ENCODE measurements at regions not wholly inside any gene's neighbourhood (a gene's known extent, or its start where the extent isn't known, plus 50 kb on each side); places are given as distances from the start of the nearest gene placed in this dataset.

GRCh38 chr4:103895876-103896465 is 176.2 kb upstream of the TACR3 start:
- Histone ChIP-seq H3K9me3 (no peaks in the 10 kb centered on the region), H3K36me3 (no peaks in the 10 kb centered on the region), H3K27ac (no peak overlapping the region), H3K4me3 (no peak overlapping the region), H3K4me1 (no peaks in the 10 kb centered on the region), H3K27me3 (no peaks in the 10 kb centered on the region)
- no peak for DNase-seq
- intact Hi-C loops (cut with DNase I; ENCODE audit: low total_unique reads): no loop called here
- in situ Hi-C loops (cut with MboI; ENCODE audit: low pct_ligation_motif_present in 1 of 4, low pct_unique_long_range_greater_than_20kb in 1 of 4, low sequenced_read_pairs in 3 of 4): no loop called here
- TF ChIP-seq CTCF (IDR thresholded peaks at IDR 0.05) (no peak), POLR2AphosphoS5 (IDR thresholded peaks at IDR 0.05) (no peak), POLR2A (IDR thresholded peaks at IDR 0.05) (no peak), EP300 (IDR thresholded peaks at IDR 0.05; ENCODE audit: low read depth) (no peak)

GRCh38 chr4:103892586-103892985 is 172.8 kb upstream of the TACR3 start:
- Histone ChIP-seq H3K9me3 (no peaks in the 10 kb centered on the region), H3K27ac (no peak overlapping the region), H3K4me3 (no peak overlapping the region), H3K27me3 (no peaks in the 10 kb centered on the region), H3K4me1 (no peaks in the 10 kb centered on the region), H3K36me3 (no peaks in the 10 kb centered on the region)
- in situ Hi-C loops (cut with MboI; ENCODE audit: low pct_ligation_motif_present in 1 of 4, low pct_unique_long_range_greater_than_20kb in 1 of 4, low sequenced_read_pairs in 3 of 4): no loop called here
- intact Hi-C loops (cut with DNase I; ENCODE audit: low total_unique reads): no loop called here
- no peak for DNase-seq
- WGBS, 2 donors (ENCODE audit: low coverage in 1 of 2): 89 to 100% methylated on average over 3 of the region's 3 CpGs
- TF ChIP-seq POLR2A (IDR thresholded peaks at IDR 0.05): no peak
- TF ChIP-seq POLR2AphosphoS5 (IDR thresholded peaks at IDR 0.05): no peak
- no peak for TF ChIP-seq EP300 (IDR thresholded peaks at IDR 0.05; ENCODE audit: low read depth)
- no peak for TF ChIP-seq CTCF (IDR thresholded peaks at IDR 0.05)

GRCh38 chr4:103887191-103887590 is 167.4 kb upstream of the TACR3 start:
- H3K4me3 ChIP-seq: no peak overlapping the region
- no peak for DNase-seq
- no peak overlapping the region for H3K27ac ChIP-seq
- H3K36me3 ChIP-seq: no peaks in the 10 kb centered on the region
- no peaks in the 10 kb centered on the region for H3K27me3 ChIP-seq
- in situ Hi-C loops (cut with MboI; ENCODE audit: low pct_ligation_motif_present in 1 of 4, low pct_unique_long_range_greater_than_20kb in 1 of 4, low sequenced_read_pairs in 3 of 4) (no loop called here), intact Hi-C loops (cut with DNase I; ENCODE audit: low total_unique reads) (no loop called here)
- 59 to 80% methylated on average over 1 of the region's 1 CpG for WGBS, 2 donors (ENCODE audit: low coverage in 1 of 2)
- H3K4me1 ChIP-seq: no peaks in the 10 kb centered on the region
- no peak for TF ChIP-seq POLR2AphosphoS5 (IDR thresholded peaks at IDR 0.05)
- TF ChIP-seq POLR2A (IDR thresholded peaks at IDR 0.05): no peak
- no peak for TF ChIP-seq CTCF (IDR thresholded peaks at IDR 0.05)
- TF ChIP-seq EP300 (IDR thresholded peaks at IDR 0.05; ENCODE audit: low read depth): no peak
- no peaks in the 10 kb centered on the region for H3K9me3 ChIP-seq

GRCh38 chr4:103885152-103885551 is 165.4 kb upstream of the TACR3 start:
- H3K27ac ChIP-seq: no peak overlapping the region
- intact Hi-C loops (cut with DNase I; ENCODE audit: low total_unique reads): no loop called here
- 20 to 40% methylated on average over 3 of the region's 3 CpGs for WGBS, 2 donors (ENCODE audit: low coverage in 1 of 2)

More at GRCh38 chr4:103885152-103885551, 165.4 kb upstream of the TACR3 start:
- Histone ChIP-seq H3K9me3 (no peaks in the 10 kb centered on the region), H3K27me3 (no peaks in the 10 kb centered on the region), H3K36me3 (no peaks in the 10 kb centered on the region), H3K4me1 (no peaks in the 10 kb centered on the region), H3K4me3 (no peak overlapping the region)
- no peak for TF ChIP-seq CTCF (IDR thresholded peaks at IDR 0.05)
- TF ChIP-seq POLR2AphosphoS5 (IDR thresholded peaks at IDR 0.05): no peak
- TF ChIP-seq POLR2A (IDR thresholded peaks at IDR 0.05): no peak
- no peak for TF ChIP-seq EP300 (IDR thresholded peaks at IDR 0.05; ENCODE audit: low read depth)
- DNase-seq: no peak
- in situ Hi-C loops (cut with MboI; ENCODE audit: low pct_ligation_motif_present in 1 of 4, low pct_unique_long_range_greater_than_20kb in 1 of 4, low sequenced_read_pairs in 3 of 4): no loop called here

Data from transverse colon (tissue), 4 donors.